KG1 (cell line): ENCODE measurements at regions not wholly inside any gene's neighbourhood (a gene's known extent, or its start where the extent isn't known, plus 50 kb on each side); places are given as distances from the start of the nearest gene placed in this dataset.
A peak's percentile ranks its signal among the peaks of the same experiment; 100 is the strongest.

ENCODE experiments used
- DNase-seq: peaks from one replicate; lab custom pipeline; 2025; lab: John Stamatoyannopoulos, UW

GRCh38 chr12:77723308-77723707 lies 107.4 kb upstream of the NAV3 start:
- no peak for DNase-seq

GRCh38 chr12:77722536-77722935 lies 108.2 kb upstream of the NAV3 start:
- no peak for DNase-seq

DNA sequence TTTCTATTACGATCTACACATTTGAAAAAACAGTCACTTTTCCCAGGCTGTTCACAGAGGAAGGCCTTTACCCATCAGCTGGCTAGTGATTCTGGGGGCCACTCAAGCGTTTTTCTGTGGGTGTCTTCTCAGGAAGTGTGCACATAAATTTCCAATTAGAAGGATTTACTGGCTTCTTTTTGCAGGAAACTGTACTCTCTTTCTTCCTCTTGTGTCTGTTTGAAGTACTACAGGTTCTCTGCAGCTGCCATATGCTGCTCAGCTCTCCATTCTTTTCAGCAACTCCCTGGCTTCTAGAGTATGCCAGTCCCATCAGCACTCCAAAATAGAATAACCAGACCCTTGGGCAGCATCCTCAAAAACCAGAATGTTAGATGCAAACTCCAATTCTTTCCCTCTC lies 110.4 kb upstream of the NAV3 start:
- DNase-seq, result no peak

GRCh38 chr12:77710209-77710608 lies 120.5 kb upstream of the NAV3 start:
- DNase-seq, result no peak

DNA sequence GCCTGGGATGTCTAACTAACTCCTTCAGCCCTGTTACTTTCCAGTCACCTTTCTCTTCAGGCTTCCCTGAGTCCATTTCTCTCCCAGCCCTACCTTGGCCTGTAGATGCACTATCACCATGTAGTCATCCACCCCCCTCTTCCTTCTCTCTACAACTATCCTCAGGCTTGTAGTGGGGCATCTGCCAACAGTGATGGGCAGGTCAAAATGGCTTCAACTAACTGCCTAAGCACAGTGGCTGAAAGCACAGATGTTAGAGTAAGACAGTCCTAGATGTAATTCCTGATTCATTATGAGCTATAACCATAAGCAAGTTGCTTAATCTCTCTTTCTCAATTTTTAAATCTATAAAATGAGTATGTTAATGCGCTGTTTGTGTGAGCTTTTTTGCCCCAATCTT lies 133.6 kb upstream of the NAV3 start:
- no peak for DNase-seq

DNA sequence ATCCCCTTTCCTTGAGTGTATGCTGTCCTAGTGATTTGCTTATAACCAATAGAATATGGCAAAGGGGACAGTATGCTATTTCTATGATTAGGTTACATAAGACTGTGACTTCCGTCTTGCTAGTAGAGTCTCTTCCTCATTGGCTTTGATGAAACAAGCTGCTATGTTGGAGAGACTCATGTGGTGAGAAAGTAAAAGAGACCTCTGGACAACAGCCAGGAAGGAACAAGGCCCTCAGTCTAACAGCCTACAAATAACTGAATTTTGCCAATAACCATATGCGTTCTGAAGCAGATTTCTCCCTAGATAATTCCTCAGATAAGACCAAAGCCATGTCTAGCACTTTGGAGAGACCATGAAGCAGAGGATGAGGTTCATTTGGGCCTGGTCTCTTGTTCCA lies 134.5 kb upstream of the NAV3 start:
- DNase-seq, result no peak

DNA sequence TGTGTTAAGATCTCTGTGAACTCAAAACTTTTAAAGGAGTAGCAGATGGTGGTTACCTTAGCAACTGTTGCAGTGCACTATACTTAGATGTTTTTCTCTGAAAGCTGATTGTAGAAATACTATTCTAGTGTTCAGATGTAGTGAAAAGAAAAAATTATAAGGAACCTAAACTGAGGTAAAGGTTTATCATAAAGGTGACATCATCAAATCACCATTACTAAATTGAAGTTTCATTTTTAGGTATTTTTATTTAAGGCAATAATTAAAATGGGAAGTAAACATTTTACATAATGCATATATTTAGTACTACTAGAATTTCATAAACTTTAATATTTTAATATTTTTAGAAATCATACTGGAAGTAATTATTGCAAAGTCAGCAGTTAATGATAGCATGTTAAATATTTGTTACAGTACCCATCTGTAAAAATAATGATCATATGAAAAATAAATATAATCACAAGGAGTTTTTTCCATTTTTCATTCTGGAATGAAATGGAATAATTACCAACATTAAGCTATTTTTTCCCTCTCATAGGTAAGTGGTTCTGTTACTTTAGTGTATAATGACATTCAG lies 141.1 kb upstream of the NAV3 start:
- no peak for DNase-seq

- no peak for DNase-seq
These were observed 143.4 kb upstream of the NAV3 start for GRCh38 chr12:77687321-77687720.

DNA sequence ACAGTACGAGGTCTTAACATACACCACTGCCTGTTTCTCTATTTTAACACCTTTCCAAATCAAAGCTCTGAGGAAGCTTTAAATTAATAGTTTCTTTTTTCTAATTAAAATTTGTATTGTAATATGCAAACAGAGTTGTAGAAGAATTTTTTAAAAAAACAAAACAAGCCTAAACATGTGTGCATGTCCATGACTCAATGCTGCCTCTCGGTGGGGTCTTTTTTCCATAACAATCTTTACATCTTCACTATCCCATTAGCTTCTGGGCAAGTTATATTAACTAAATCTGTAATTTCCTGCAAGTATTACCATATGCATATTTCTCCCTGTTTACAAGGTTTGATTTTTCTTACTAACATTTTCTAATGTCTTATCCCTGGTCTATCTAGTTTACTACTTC lies 143.9 kb upstream of the NAV3 start:
- DNase-seq, result no peak

GRCh38 chr12:77685901-77686300 lies 144.8 kb upstream of the NAV3 start:
- no peak for DNase-seq

DNA sequence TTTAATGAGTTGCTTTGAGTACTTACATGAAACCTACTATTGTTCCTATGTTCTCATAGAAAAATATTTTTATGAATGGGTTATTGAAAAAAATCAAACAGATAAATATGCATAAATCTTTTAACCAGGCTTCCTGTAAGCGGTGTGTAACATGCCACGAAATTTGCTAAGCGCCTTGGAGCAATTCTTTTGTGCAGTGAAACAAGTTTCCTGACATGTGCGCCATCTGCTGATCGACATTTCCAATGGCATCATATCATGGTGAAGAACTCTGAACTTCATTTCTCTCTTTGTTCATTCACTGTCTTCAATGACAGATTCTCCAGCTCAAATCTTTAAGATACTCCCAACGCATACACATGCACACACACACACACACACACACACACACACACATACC lies 145.6 kb upstream of the NAV3 start:
- peak; percentile 64 for DNase-seq

DNA sequence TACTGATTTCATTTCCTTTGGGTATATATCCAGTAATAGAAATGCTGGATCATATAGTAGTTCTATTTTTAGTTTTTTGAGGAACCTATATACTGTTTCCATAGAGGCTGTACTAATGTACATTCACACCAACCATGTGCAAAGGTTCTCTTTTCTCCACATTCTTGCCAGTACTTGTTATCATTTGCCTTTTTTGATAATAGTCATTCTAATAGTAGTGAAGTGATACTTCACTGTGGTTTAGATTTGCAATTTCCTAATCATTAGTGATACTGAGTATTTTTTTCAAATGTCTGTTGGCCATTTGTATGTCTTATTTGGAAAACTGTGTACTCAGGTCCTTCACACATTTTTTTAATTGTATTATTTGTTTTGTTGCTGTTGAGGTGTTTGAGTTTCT lies 148.2 kb upstream of the NAV3 start:
- DNase-seq, result no peak

DNA sequence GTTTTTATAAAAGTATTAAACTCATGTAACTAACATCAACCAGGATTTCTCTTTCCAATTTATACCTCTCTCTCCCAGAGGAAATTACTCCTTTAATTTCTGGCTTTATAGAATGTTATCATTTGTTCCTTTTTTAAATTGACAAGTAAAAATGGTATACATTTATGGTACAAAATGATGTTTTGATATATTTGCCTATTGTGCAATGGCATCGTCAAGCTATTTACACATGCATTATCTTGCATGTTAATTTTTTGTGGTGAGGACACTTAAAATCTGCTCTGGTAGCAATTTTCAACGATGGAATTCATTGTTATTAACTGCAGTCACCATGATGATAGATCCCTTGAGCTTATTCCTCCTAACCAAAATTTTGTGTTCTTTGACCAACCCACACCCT lies 149.0 kb upstream of the NAV3 start:
- DNase-seq, result no peak

GRCh38 chr12:77679686-77680085 lies 151.0 kb upstream of the NAV3 start:
- DNase-seq, result no peak

DNA sequence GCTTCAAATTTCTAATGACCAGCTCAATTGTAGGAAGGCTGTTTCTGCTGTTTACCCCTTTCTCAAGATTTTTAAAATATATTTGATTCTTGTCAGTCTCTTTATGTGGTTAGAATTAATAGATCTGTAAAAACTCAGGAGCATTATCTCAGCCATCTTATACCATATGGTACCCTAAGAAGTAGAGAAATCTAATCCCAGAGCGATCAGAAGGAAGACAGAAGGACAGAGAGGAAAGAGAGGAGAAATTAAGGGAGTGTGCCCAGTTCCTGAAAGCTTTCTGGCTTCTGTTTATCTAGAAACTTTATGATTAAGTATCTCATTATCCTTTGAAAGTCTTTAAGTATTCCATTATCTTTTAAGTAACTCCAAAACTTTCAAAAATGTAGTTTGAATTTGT lies 152.1 kb upstream of the NAV3 start:
- no peak for DNase-seq

DNA sequence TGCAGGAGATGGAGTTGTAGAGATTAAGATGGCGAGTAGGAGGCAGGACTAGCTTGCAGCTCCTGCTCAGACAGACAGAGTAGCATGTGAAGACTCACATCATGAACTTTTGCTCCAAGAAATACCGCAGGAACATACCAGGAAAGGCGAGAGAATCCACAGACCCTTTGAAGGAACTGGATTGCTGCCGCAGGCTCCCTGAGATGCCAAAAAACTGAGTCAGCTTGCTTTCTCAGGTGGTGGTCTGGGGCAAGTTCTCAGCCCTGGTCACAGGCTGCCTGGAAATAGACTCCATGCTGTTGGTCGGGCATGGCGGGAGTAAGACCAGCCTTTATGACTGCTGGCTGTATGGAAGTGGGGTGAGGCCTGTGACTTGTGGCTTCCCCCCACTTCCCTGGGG lies 163.6 kb upstream of the NAV3 start:
- DNase-seq, result no peak

- no peak for DNase-seq
These were observed 182.0 kb upstream of the NAV3 start for GRCh38 chr12:77648716-77649115.

GRCh38 chr12:77645966-77646598 lies 184.6 kb upstream of the NAV3 start:
- no peak for DNase-seq

DNA sequence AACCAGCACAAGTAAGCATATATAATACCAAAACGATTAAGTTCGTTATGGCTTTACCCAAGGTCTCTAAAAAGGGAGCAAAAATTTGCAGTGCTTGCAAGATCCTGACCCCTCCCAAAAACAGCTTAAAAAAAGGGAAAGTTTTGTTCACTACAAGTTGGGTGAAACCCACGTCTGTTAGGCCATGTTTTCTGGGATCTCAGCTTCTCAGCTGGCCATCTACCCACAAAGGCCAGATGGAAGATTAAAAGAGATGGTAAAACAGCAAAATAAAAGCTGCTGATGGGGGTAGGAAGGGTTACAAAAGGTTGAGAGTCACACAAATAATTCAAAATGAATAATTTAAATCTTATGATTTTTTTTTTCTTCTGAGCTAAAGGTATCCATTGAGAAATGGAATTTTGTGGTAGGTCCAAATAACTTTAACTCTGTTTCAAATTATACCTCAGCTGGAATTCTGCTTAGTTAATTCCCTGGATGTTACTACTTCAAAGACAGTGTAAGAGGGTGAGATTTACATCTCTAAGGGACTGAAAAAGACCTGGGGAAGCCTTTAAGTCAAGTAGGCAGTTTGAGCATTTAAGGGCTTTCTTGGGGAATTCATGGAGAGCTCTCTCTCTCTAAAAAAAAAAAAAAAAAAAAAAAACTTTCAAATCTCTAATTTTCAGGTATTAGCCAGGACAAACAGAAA lies 185.6 kb upstream of the NAV3 start:
- no peak for DNase-seq

DNA sequence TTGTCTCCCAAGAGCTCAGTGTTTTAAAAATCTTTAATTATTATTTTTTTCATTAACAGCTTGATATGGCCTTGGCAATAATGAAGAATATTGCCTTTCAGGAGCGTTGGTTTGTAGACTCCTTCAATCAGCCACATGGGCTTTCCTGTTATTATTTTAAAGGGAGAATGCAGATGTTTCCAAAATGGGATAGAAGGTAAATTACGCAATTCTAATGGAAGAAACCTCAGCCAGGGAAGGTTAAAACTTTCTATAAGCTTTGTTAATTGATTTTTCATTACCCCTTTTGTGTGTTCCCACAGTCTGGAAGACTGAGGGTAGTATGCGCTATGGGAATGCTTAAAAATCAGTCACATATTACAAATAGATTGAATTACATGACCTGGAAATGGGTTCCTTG lies 188.4 kb upstream of the NAV3 start:
- no peak for DNase-seq

- no peak for DNase-seq
These were observed 190.3 kb upstream of the NAV3 start for GRCh38 chr12:77640356-77640755.

DNA sequence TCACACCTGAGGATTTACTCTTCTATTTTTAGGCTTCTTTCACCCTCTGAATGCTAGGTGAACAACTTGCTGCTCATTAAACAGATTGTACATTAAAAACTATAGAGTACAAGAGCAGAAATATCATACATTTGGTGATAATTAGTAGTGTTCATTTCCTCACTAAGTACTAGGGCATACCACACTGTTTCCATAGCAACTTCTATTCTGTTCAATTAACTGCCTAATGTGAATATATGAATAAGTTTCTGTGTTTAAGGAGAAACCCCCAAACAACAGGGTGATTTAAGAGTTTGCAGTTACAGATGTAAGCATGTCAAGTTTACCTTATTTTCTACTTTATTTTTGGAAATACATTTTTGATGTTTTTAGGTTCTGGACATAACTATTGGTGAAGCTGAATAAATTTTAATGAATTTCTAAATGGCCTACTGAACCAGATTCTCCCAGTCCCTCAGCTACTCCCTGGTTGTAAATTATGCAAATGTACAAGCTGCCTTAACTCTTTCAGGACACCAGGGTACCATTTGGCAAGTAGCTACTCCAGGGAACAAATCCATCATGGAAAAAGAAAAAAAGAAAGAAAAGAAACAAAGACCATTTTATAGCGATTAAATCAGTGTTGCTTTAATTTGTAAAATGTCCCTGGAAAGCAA lies 199.8 kb upstream of the NAV3 start:
- no peak for DNase-seq

DNA sequence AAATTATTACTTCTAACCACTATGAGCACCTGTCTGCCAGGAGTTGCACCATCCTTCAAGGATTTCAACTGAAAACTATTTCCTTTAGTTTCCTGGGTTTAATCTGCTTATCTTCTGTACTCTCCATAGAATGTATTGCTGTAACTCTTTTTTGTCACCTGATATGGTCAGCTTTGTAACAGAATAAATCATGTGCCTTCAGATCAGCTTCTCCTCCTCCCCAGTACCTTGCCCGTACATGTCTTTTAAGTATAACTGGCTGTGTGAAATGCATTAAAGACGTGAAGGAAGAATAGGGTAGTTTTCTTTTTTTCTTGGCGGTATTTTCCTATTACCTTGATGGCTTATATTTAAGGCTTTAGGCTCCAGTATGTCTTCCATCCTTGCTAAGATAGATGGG lies 200.3 kb upstream of the NAV3 start:
- DNase-seq, result no peak
